HG02763 (cell line): ENCODE measurements at regions not wholly inside any gene's neighbourhood (a gene's known extent, or its start where the extent isn't known, plus 50 kb on each side); places are given as distances from the start of the nearest gene placed in this dataset.
"Not testable (repeated sequence)": the region's sequence is repeated elsewhere in the genome, so short reads cannot be mapped to it uniquely, and the experiment has no call there.

Experiments used
- ATAC-seq: cut with Tn5 transposase; IDR thresholded peaks from one replicate; pipeline ENCODE4 v1.9.1; 2021; ENCODE audit warnings: mild to moderate bottlenecking, moderate library complexity; ENCODE audit not compliant: unreplicated experiment

DNA sequence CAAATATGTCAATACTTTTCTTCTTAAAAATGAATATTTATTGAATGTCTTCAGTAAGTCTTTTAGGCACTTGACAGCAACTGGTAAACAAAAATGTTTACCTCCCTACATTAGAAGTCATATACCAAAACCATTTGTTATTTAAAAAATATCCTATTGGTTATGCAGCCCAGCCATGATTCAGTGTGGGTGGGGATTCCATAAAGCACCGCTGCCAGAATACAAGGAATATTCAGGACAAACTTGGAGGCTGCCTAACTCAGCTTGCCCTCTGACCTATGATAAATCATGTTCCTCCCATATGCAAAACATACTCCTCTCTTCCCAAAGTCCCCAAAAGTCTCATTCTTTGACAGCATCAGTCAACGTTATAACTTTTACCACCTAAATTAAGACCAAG lies 486.8 kb upstream of the IRAK1BP1 start:
- no peak for ATAC-seq

DNA sequence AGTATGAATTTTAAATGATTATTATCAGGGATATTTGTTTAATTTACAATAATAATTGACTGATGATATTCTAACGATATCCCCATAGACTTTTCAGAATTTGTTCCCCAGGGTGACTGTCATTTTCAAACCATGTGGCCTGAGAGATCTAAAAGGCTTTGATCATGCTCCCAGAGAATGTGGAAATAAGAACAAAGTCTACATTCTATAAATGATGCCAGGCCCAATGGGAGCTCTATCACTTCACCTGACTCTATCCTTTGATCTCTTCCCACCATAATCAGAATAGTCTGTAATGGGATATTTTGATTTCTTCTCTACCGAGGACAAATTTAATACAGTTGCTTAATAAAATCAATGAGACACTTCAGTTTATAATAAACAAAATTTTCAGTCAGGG lies 483.4 kb upstream of the IRAK1BP1 start:
- ATAC-seq: no peak

DNA sequence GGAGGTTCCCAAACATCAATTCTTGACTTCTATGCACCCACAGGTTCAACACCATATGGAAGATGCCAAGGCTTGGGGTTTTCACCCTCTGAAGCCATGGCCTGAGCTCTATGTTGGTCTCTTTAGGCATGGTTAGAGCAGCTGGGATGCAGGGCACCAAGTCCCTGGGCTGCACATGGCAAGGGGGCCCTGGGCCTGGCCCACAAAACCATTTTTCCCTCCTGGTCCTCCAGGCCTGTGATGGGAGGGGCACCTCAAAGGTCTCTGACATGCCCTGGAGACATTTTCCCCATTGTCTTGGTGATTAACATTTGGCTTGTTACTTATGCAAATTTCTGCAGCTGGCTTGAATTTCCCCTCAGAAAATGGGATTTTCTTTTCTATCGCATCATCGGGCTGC lies 480.5 kb upstream of the IRAK1BP1 start:
- ATAC-seq: not testable (repeated sequence)

DNA sequence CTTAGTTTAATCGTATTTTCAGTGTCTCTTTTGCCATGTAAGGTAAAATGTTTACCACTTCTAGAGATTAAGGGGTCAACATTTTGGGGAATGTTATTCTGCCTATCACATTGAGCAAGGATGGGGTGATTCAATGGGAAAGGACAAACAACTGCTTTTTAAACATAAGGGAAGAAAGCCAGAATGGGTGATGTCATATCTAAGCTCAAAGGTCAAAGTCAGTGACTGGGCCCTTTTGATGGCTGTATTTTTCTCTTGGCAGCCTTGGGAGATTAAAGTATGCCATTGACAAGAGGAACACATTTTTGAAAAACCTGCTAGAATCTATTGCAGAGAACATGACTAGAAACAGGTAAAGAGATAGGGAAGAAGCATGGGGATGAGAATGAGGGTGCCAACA lies 477.3 kb upstream of the IRAK1BP1 start:
- no peak for ATAC-seq

DNA sequence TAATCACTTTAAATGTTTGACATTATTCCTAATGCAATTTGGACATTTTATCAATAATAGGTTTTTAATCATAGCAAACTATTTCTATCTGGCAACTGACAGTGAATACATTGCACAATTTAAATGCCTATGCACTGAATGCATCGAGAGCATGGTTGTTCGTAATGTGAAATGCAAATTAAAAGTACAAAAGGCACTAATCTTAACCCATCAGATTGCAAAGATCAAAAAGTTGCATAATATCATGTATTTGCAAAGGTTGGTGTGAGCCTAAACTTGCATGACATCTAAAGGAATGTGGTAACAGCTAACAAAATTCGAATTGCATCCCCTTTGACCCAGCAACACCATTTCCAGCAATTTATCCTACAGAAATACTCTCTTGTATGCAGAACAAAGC lies 469.9 kb upstream of the IRAK1BP1 start:
- ATAC-seq: no peak

DNA sequence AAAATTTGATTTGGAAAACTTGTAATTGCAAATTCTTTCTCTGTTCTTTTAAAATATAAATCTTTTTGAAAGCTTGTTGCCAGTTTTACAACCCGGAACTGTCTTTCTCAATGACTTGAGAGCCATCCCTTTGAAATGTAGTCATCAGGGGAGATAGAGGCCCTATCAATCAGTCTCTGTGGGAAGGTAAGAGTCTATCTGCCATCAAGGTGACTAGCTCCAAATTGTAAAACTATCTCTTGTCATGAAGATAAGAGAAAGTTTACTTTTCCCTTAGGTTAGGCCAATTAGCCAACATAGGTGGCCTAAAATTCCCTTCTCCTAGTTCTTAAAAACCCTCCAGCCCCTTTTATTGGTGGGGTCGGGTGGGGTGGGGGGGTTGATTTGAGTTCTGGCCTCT lies 469.1 kb upstream of the IRAK1BP1 start:
- no peak for ATAC-seq

DNA sequence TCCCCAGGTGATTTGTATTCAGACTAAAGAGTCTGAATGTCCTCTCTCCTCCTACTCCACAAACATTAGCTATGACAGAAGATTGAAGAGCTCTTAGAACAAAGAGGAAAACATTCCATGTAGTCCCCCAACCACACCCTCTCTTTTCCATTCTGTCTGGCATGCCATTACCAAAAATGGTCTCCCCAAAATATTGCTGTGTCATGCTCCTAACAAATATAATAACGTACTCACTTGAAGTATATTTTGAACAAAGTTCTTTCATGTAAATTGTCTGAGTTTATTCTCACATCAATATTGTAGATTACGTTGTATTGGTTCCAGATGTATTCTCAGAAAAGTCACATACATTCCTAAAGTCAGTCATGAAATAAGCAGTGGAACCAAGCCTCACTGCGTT lies 467.3 kb upstream of the IRAK1BP1 start:
- ATAC-seq: no peak

DNA sequence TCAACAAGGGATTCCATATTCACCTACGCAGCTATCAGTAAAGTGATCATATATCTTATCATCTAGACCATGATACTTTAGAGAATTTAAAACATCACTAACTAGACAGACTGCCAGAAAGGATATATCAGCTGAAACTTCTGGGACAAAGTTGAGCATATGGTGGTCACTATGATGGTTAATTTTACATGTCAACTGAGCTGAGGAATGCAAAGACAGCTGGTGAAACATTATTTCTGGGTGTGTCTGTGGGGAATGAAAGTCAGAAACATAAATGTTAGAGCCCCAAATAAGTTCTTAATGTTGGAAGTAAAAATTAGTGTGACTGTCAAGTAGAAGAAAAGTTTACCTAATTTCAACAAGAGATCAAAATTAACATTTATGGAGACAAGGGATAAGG lies 440.0 kb upstream of the IRAK1BP1 start:
- ATAC-seq: no peak

DNA sequence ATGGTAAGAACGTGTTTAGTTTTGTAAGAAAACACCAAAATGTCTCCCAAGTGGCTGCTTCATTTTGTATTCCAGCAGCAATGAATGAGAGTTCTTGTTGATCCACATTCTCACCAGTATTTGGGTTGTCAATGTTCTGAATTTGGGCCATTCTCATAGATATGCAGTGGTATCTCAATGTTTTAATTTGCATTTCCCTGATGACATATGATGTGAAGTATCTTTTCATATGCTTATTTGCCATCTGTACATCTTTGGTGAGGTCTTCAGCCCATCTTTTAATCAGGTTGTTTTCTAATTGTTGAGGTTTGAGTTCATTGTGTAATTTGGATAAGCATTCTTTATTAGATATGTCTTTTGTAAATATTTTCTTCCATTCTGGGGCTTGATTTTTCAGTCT lies 436.8 kb upstream of the IRAK1BP1 start:
- ATAC-seq: no peak

DNA sequence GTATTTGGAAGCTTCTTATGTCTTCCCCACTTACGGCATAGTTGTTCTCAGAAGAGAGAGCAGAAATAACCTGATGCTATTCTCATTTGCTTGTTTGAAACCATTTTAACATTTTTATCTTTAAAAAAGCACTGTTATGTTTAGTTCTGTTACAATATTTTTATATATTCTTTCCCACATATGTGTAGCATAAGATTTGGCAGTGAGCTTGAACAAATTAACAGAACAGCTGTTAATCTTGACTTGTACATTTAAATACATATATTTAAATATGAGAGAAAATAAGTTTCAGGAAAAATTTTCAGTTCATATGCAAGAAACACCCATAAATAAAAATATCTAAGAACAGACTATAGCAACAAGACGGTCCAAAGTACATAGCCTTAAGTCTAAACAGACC lies 431.7 kb upstream of the IRAK1BP1 start:
- no peak for ATAC-seq

DNA sequence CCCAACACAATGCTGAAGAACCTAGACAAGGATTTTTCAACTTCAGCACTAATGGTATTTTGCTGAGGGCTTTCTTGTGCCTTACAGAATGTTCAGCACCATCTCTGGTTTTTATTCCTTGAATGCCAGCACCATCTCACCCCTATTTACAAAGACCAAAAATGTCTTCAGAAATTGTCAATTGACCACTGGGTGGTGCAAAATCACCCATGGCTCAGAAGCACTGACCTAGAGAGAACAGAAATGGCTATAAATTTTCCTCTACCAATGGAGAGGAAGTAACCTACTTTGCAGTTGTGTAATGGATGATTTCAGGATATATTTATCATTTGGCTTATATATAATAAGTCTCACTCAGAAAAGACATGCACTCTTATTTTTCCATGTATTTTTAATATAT lies 431.0 kb upstream of the IRAK1BP1 start:
- ATAC-seq: no peak

DNA sequence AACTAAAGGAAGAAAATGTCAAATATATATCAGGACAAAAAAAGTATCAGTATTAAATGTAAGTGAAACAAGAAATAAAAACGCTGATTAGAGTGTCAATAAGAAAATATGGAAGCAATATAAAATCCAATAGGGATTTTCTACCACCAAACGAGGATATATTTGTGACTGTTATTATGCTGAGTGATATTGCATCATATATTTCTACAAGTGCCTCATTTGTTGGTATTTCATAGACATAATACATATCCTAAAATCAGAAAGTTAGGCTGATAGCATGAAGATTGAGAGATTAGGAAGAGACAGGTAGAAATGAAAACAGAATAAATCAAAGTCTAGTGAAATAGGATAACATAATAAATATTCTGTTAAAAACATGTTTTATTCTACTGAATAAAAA lies 429.2 kb upstream of the IRAK1BP1 start:
- ATAC-seq: no peak

DNA sequence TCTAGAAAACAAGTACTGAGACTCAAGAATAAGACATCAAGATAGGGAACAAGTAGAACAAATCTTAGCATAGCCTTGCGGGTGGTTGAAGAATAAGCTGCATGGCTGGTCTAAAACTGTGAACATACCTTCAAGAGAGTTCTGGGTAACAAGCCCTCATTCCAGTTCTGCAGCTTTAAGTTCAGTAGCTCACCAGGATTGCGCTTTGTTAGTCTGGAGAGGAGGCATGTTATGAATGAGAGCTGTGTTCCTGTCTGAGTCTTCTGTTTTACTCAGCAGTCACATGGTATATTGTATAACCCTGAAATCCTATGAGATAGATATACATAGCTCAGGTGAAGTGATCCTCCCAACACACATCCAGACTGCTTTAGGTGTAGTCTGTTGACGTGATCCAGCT lies 406.6 kb upstream of the IRAK1BP1 start:
- no peak for ATAC-seq

DNA sequence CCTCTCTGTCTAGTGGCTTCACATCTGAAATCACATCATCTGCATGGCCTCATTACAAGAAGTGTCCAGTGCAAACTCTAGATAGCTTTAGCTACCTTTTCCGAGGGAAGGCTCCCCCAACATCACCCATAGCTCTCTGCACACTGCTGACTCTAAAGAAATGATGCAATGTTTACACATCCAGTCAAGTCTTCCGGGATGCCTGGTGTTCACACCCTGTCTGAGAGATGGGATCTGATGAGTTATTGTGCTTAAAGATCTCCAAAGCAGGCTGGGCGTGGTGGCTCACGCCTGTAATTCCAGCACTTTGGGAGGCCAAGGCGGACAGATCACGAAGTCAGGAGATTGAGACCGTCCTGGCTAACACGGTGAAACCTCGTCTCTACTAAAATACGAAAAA lies 404.6 kb upstream of the IRAK1BP1 start:
- no peak for ATAC-seq

DNA sequence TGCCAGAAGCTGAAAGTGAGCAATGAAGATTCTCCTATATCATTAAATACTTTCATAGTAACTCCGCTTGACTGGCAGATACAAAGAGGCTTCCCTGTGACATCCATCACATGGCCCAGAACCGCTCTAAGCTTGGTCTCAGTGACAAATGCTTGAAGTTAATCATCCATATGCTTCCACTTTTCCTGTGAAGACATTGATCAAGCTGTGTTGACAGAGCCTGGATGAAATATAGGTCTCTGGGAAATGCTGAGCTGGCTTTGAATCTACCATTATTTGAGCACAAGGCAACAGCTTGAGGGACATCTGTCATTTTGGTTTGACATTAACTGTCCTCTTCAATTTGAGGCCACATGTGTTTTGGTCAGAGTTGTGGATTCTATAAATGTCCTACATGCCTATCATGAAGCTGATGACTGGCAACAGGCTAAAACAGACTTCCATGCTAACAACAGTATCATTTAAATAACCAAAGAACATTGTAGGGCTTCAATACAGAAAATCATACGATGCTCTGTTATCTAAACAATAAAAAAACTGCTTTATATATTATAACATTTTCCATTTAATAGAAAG lies 402.2 kb upstream of the IRAK1BP1 start:
- no peak for ATAC-seq

DNA sequence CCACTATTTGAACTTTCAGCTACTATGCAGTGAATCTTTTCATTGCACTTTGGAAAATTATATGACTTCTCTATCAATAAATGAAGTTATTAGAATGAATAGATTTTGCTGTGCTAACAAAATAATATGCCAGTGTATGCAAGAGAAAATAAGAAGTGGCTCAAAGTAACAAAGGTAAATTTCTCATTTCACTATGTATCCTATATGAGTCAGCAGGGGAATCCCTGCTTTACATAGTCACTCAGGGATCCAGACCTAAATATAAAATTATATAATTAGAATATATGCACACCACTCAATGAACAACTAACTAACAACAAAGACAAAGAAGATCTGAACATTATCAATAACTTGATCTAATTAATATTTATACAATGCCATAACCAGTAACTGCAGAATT lies 390.8 kb upstream of the IRAK1BP1 start:
- ATAC-seq: no peak

DNA sequence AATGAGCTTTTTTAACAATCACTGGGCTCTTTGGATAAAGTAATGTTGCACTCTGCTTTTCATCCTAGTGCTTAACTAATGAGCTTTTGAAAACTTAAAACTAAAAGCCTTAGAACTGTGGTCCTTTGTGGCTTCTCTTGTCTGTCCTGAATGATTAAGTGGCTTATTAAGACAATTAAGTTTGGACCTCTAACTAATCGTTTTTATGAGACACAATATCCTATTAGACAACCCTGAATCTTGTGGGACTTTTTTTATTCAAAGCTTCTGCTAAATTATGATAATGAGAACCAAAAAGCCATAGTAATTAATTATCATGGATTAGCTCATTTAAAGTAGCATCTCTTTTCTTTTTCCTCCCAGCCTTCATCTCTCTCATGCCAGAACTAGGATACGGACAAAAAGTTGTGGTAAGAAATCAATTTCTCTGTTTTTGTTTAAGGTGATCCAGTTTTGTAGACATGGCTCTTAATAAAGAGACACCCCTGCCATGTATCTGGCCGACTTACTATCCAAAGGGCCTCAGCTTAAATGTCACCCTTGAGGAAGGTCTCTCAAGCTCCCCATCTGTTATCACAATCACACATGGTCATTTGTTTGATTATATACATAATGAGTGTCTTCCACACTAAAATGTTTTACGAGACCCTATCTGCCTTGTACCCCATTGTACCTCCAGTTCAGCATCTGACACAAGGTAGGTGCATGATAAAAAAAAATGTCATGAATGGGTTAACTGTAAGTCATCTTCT lies 384.4 kb upstream of the IRAK1BP1 start:
- no peak for ATAC-seq

DNA sequence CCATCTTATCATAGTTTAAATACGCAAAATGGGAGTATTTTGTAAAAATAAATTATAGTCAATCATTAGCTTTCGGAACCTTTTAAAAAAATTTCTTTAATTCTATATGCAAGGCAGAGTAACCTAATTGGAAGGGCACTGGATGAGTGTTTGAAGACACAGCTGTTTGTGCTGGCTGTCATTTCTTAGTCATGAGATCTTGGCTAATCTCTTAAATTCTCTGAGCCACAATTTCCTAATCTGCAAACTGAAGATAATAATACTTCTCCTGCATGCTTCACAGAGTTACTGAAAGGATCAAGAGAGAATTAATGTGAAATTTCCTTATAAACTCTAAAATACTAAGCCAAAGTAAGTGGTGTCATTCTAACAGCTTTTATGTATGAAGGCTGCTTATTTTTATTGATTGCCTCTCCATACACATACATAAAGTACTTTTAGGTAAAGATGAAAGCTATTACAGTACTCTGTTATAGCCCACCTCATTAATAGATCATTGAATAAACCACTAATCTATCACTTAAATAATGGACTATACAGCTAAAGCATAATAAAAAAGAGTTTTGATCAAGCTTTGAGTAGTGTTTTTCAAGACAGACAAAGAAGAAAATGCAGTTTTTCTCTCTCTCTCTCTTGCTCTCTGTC lies 383.7 kb upstream of the IRAK1BP1 start:
- no peak for ATAC-seq

DNA sequence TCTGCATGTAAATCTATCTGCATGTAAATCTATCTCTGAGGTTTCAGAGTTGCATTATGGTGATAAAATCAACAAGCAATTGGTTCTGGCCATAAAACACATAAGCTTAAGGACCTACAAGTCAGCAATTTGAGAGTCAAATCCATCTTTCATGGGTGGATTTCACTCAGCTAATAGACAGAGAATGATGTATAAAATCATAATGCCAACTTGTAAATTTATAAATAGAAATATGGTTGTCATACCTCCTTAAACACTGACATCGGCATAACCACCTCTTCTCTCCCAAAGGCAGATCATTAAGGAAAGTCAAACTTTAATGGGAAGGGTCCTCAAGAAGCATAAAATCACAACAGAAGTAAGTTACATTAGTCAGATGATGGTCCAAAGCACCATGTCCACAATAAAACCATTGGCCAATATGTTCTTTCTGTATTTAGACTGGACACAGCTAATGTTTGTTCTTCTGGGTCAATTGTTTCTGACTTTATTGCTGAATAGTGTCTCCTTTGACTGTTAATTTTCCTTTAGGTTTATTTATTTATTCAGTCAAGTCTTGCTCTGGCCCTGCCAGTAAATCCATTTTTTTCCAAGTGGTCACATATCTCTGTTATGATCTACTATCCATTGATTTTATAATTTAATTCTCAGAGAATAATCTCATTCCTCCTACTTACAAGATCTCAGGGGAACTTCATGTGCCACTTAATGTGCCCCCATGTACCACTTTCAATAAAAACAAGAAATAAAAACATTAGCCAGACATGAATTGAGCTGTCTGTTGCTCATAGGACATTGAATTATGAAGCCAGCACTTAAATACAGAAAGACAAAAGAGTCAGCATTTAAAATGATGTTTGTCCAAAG lies 382.9 kb upstream of the IRAK1BP1 start:
- no peak for ATAC-seq

DNA sequence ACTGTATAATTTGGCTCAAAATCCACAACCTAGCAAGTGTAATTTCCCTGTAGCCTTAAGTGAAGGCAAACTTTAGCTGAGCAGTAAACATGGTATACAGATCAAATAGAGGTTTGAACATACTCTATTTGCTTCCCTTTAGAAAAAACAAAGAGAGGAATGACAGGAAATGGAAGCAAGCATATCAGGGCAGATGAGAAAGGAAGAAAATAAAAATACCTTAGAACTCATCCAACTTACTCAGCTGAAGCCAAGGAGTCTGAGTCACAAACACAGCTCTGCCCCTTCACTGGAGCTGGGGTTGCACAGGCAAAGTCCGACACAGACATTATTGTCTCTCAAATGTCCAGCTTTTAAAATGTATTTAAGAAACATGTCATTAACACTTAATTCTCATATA lies 379.9 kb upstream of the IRAK1BP1 start:
- ATAC-seq: no peak

DNA sequence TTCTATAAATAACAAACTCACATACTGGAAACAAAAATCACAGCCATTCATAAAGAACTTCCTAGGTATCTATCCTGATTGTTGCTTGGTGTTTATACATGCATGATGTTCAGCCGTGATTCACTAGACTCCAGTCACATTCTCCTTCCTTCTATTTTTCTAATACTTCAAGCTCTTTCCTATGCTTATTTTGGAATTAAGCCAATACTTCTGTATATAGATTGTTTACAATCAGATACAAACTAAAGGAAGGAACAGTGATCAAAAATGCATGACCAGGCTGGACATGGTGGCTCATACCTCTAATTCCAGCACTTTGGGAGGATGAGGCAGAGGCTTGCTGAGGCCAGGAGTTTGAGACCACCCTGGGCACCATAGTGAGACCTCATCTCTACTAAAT lies 377.5 kb upstream of the IRAK1BP1 start:
- no peak for ATAC-seq
